ENCODE measurements at regions not wholly inside any gene's neighbourhood (a gene's known extent, or its start where the extent isn't known, plus 50 kb on each side); places are given as distances from the start of the nearest gene placed in this dataset.

DNA sequence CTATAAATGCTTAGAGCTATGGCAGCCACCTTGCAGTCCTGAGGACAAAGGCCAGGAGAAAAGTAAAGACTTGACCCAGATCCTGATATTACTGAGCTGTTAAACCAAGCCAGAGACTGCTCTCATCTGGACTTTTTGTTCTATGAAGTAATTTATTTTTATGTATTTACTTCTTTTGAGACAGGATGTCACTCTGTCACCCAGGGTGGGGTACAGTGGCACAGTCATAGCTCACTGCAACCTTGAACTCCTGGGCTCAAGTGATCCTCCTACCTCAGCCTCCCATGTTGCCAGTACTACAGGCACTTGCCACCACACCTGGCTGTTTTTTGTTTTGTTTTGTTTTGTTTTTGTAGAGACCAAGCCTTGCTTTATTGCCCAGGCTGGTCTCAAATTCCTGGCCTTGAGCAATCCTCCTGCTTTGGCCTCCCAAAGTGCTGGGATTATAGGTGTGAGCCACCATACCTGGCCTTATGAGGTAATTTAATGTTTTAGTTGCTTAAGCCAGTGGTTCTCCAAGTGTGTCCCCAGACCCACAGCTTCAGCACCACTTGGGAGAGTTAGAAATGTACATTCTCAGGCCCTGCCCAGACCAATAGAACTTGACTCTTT is 112.1 kb downstream of the COPRS start:
- TF ChIP-seq, protein P1, sequence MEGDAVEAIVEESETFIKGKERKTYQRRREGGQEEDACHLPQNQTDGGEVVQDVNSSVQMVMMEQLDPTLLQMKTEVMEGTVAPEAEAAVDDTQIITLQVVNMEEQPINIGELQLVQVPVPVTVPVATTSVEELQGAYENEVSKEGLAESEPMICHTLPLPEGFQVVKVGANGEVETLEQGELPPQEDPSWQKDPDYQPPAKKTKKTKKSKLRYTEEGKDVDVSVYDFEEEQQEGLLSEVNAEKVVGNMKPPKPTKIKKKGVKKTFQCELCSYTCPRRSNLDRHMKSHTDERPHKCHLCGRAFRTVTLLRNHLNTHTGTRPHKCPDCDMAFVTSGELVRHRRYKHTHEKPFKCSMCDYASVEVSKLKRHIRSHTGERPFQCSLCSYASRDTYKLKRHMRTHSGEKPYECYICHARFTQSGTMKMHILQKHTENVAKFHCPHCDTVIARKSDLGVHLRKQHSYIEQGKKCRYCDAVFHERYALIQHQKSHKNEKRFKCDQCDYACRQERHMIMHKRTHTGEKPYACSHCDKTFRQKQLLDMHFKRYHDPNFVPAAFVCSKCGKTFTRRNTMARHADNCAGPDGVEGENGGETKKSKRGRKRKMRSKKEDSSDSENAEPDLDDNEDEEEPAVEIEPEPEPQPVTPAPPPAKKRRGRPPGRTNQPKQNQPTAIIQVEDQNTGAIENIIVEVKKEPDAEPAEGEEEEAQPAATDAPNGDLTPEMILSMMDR (IDR thresholded peaks at IDR 0.05) = no peak
- TF ChIP-seq POLR2A (IDR thresholded peaks at IDR 0.05) = no peak
